ENCODE measurements at regions not wholly inside any gene's neighbourhood (a gene's known extent, or its start where the extent isn't known, plus 50 kb on each side); places are given as distances from the start of the nearest gene placed in this dataset.

DNA sequence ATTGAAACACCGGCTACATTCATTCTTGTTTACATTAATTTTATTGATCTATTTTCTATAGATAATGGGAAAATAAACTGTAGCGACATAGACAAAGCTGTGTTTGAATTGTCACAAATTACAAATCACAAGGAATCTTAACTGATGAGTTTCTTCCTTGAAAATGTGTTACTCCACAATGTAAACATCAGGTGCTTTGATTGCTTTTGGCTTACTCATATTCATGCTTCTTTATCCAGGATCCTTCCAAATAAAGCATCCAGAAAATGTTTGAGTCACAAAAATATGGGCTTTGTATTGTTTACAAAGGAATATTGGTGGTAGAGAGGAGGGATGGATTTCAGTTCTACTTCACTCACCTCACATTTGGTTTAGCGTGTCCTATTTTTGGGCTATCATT is 64.0 kb downstream of the BMP2 start:
- DNase-seq (ENCODE audit: low spot score) = no peak
- no peak for FAIRE-seq

DNA sequence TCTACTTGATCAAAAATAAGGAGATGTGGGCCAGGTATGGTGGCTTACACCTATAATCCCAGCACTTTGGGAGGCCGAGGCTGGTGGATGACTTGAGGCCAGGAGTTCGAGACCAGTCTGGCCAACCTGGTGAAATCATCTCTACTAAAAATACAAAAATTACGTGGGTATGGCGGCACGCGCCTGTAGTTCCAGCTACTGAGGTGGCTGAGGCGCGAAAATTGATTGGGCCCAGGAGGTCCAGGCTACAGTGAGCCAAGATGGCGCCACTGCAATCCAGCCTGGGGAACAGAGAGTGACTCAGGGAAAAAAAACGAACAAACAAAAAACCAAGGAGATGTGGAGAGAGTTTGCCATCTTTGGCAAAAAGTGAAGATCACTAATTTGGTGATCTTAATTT is 65.3 kb downstream of the BMP2 start:
- DNase-seq (ENCODE audit: low spot score) = no peak
- FAIRE-seq = no peak

- no peak for FAIRE-seq
- no peak for DNase-seq (ENCODE audit: low spot score)
Observed at GRCh38 chr20:6835609-6836008, 68.1 kb downstream of the BMP2 start.

DNA sequence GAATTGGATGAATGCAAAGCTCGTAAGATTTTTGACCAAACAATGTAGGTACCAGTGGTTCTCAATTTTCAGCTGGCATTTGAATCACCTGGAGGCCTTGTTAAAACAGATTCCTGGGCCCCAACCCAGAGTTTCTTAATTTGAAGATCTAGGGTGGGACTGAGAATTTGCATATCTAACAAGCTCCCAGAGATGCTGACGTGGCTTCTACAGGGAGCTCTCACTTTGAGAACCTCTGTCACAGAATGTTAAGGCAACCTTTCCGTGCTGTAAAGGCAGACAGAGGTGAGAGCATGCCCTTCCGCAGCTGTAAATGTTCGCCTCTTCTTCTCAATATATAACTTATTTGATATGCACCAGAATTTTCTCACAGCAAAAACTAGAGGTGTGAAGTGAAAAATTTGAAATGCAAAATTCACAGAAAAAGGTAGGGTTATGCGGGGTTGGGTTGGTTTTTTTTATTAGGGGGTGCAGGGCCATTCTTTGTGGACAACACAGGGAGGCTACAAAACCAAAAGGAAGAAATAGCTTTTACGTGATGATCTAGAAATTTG is 69.4 kb downstream of the BMP2 start:
- DNase-seq (ENCODE audit: low spot score) (no peak), FAIRE-seq (no peak)

GRCh38 chr20:6837730-6838129 is 70.2 kb downstream of the BMP2 start:
- FAIRE-seq = no peak
- no peak for DNase-seq (ENCODE audit: low spot score)

DNA sequence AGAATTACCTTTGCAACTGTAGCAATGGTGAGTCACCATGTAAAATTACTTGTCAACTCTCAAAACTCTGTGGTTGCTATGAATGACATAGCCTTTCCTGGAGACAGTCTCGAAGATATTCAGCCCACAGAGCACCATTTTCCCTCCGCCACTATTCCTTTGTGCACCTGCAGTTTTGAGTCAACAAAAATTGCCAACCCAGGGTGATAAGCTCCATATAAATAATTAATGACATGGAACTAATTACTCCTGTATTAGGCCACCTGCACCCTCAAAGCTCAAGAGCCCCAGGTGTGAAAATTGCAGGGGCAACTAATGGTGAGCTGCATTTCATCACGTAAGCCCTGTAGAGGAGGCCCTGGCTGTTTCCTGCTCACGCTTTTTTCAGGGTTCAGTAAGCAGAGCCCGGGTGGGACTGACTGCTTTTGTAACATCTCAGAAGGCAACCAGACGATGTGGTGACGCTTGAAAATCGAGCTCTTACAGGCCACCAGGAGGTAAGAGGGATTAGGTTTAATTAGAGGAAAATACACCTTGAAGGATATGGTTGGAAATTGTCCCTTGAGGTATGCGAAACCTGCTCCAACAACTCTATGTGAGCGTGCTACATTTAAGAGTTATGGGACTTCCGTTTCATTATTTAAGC is 70.8 kb downstream of the BMP2 start:
- DNase-seq (ENCODE audit: low spot score) (peak; percentile 40), FAIRE-seq (no peak)

DNA sequence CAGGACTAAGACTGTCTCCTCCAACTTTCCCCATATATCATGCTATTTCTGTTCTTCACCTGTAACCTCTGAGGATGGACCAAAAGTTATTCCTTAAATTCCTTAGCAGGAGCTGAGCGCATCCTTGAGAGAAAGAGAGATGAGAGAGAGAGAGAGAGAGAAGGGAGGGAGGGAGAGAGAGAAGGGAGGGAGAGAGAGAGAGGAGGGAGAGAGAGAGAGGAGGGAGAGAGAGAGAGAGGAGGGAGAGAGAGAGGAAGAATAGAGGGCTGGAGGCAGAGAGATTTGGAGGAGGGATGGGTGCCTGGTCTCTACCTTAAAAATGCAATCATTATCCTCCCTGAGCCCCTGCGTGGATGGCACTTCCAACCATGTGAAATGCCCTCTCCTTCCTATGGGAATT is 73.6 kb downstream of the BMP2 start:
- DNase-seq (ENCODE audit: low spot score) = no peak
- FAIRE-seq = no peak

- FAIRE-seq = no peak
Observed at GRCh38 chr20:6845141-6845540, 77.7 kb downstream of the BMP2 start.

GRCh38 chr20:6848041-6848440 is 80.6 kb downstream of the BMP2 start:
- DNase-seq (ENCODE audit: low spot score) (no peak), FAIRE-seq (no peak)

More at GRCh38 chr20:6845141-6845540, 77.7 kb downstream of the BMP2 start:
- DNase-seq (ENCODE audit: low spot score) = no peak

GRCh38 chr20:6848992-6849391 is 81.5 kb downstream of the BMP2 start:
- FAIRE-seq (no peak), DNase-seq (ENCODE audit: low spot score) (no peak)

GRCh38 chr20:6851136-6851535 is 83.7 kb downstream of the BMP2 start:
- FAIRE-seq (no peak), DNase-seq (ENCODE audit: low spot score) (no peak)

DNA sequence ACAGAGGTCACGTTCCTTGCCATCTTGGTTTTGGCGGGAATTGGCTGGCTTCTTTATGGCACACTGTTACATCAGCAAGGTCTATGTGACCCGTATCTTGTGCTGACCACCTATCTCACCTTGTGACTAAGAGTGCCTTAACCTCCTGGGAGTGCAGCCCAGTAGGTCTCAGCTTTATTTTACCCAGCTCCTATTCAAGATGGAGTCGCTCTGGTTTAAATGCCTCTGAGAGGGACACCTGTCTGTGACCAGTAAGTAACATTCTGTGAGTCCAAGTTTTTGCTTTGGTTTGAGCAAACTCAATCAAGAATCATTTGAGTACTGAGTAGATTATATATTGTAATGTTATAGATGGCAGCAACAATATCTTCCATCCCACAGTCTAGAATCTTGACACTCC is 85.0 kb downstream of the BMP2 start:
- DNase-seq (ENCODE audit: low spot score) (no peak), FAIRE-seq (no peak)

DNA sequence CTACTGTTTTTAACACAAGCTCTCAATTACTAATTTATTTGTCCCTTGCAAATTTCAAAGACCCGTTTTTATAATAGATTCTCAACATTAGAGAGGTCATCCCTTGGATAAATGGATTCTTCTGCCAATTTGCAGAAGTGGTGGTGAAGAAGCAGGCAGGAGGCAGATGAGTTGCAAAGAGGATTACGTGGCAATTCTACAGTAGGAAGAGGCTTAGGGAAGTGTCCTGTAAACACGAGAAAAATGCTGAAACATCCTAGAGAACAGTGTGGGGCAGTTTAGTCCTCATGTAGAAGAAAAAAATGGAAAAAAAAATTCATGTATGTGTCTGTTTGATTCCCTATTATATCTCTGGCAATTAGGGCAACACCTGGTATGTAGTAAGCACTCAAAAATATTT is 87.6 kb downstream of the BMP2 start:
- no peak for FAIRE-seq
- no peak for DNase-seq (ENCODE audit: low spot score)

GRCh38 chr20:6855796-6856195 is 88.3 kb downstream of the BMP2 start:
- FAIRE-seq (no peak), DNase-seq (ENCODE audit: low spot score) (no peak)

GRCh38 chr20:6857927-6858326 is 90.4 kb downstream of the BMP2 start:
- DNase-seq (ENCODE audit: low spot score) (no peak), FAIRE-seq (no peak)

DNA sequence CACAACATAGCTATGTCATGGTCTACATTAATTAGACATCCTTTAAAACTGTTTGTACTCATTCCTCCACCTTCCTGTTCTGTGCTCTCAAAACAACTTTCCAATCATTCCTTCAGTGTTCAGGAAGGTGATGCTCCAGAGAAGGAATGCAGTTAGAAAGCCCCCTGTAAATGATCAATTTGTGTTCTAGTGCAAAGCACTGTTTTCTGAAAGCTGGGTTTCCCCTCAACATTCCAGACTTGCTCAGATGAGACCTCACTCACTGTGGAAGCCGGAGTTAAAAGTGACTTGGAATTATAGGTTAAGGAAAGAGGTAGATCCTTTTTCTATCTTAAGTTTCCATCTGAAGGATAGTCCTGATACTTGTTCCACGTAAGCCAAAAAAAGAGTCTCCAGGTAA is 95.9 kb downstream of the BMP2 start:
- no peak for FAIRE-seq
- peak; percentile 44 for DNase-seq (ENCODE audit: low spot score)

DNA sequence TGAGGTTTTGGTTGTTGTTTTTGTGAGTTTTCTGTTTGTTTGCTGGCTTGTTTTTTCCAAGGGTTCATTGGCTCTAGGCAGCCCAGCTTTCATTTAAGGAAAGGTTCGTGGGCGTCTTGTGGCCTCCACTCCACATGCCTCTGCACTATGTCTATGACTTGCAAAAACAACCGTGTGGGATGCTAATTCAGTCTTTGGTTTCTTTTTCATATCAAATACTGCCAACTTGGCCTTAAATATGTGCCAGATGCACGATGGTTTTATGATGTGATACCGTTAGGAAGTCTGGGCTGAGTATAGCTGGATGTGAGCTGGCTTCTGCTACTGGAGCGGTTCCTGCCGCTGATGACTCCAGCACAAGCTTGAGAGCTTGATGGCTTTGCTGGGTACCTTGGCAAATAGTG is 96.3 kb downstream of the BMP2 start:
- DNase-seq (ENCODE audit: low spot score) (no peak), FAIRE-seq (no peak)

DNA sequence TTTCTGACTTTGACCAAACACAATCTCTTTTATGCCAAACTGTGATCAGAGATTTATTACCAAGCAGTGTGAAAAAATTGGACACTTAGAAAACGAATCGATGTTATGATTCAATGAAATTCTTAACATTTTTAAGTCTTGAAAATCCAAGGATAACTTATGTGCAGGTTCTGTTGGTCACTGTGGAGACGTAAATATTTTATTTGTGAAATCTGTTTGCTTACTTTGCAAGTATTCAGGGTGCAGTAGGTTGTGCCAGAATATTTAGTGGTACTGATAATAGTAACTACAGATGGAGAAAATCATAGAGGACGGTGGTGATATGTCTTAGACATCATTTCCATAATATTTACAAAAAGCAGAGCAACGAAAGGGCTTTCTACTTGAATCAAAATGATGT is 97.3 kb downstream of the BMP2 start:
- no peak for DNase-seq (ENCODE audit: low spot score)
- FAIRE-seq = no peak

- DNase-seq (ENCODE audit: low spot score) (peak; percentile 8), FAIRE-seq (no peak)
Observed at GRCh38 chr20:6866741-6867140, 99.3 kb downstream of the BMP2 start.

DNA sequence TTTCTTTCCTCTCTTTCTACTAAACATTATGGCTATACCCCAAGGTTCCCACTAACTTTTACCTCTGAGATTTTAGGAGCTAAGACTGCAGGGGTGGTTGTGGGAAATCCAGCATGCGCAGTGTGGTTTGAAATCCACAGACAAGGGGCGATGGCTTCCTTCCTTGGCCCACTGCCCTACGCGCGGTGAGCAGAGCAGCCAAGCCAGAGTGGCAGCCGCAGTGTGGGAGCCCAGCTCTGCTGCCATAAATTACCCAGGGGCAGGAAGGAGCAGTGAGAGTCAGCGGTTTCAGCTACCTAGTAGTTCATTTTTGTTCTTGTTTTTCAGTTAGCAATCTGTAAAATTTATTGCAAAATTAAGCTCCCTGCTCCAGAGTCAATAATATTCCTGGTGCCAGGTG is 101.4 kb downstream of the BMP2 start:
- FAIRE-seq (no peak), DNase-seq (ENCODE audit: low spot score) (no peak)

DNA sequence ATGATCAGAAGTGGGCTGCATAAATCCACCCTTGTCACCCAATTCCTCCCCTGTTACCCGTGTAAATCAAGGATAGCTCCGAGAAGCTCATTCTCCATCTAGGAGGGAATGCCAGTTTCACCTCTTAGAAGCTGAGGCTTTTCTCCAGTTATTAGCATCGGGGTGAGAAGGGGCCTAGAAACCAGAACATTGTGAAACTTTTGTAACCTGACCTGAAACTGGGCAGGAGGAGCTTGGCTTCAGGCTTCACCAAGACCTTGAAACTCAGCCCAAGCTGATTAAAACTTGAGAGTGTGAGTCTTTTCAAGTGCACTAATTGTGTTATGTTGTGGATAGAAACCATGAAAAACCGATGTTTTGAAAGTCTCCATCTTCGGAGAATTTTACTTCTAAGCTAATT is 103.1 kb downstream of the BMP2 start:
- DNase-seq (ENCODE audit: low spot score) (no peak), FAIRE-seq (no peak)

DNA sequence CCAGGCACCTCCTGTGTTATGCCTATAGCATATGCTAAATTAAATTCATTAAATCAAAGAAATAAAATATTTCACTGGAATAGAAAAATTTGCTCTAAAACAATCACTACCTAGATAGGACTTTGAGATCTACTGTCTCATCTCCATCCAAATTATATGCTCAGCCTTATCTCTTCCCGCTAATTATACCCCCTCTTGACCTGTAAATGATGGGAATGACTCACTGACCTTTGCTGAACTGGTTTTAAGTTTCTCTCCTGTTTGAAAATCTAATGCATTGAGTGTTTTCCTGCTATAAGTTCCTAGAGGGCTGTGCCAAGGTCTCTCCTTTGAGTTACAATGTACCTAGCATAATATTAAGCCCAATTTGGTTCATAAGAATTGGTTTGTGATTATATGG is 110.1 kb downstream of the BMP2 start:
- DNase-seq (ENCODE audit: low spot score) (no peak), FAIRE-seq (no peak)

GRCh38 chr20:6882561-6883291 is 115.2 kb downstream of the BMP2 start:
- FAIRE-seq (no peak), DNase-seq (ENCODE audit: low spot score) (no peak)

Data from RCC 7860 (cell line).